SK-N-SH (cell line): ENCODE measurements at regions not wholly inside any gene's neighbourhood (a gene's known extent, or its start where the extent isn't known, plus 50 kb on each side); places are given as distances from the start of the nearest gene placed in this dataset.

Experiments
- CTCF ChIP-seq: fragments of 200-600 bp; sonication (generic); IDR thresholded peaks from 2 replicates; pipeline ENCODE4 v1.6.1; 2017; ENCODE audit warnings: antibody characterized with exemption, mild to moderate bottlenecking, moderate library complexity
- EP300 ChIP-seq, 2 experiments: IDR thresholded peaks; 2 replicates each; pipeline versions ENCODE4 v1.4.0 to v1.6.1; 2012; ENCODE audit warnings: borderline replicate concordance in 1 of 2, low read depth in 1 of 2, low read length in 1 of 2
- EZH2phosphoT487 ChIP-seq: fragments of 200-600 bp; sonication (generic); IDR thresholded peaks from 2 replicates; pipeline ENCODE4 v1.6.1; 2017; ENCODE audit warnings: low read depth, mixed run types, mild to moderate bottlenecking, antibody characterized with exemption, moderate library complexity, borderline replicate concordance
- FOXJ3 ChIP-seq: sonication (generic); formaldehyde crosslinking; IDR thresholded peaks from 2 replicates; pipeline ENCODE4 v1.5.1; 2020; ENCODE audit warnings: mild to moderate bottlenecking, missing genetic modification reagents
- FOXM1 ChIP-seq: IDR thresholded peaks from 2 replicates; pipeline ENCODE4 v1.4.0; 2012; ENCODE audit warnings: low read depth, mild to moderate bottlenecking
- GABPA ChIP-seq: IDR thresholded peaks from 2 replicates; pipeline ENCODE4 v1.4.0; 2012; ENCODE audit warnings: low read depth, mild to moderate bottlenecking
- IRF3 ChIP-seq: fragments of 150-350 bp; IDR thresholded peaks from 2 replicates; pipeline ENCODE4 v1.6.1; 2016; ENCODE audit warnings: mild to moderate bottlenecking, low read depth, low read length
- JUND ChIP-seq: IDR thresholded peaks from 2 replicates; pipeline ENCODE4 v1.4.0; 2012
- MAX ChIP-seq: IDR thresholded peaks from 2 replicates; pipeline ENCODE4 v1.4.0; 2012; ENCODE audit warnings: low read depth
- MXI1 ChIP-seq: IDR thresholded peaks from 2 replicates; pipeline ENCODE4 v1.6.1; 2012; ENCODE audit warnings: mild to moderate bottlenecking, low read depth, low read length, improper control_type of control experiment
- NRF1 ChIP-seq: IDR thresholded peaks from 2 replicates; pipeline ENCODE4 v1.6.1; 2012; ENCODE audit warnings: low read depth, mild to moderate bottlenecking, low read length
- POLR2AphosphoS5 ChIP-seq: IDR thresholded peaks from 2 replicates; pipeline ENCODE4 v1.6.1; 2012; ENCODE audit warnings: low read depth, low read length
- RAD21 ChIP-seq: IDR thresholded peaks from 2 replicates; pipeline ENCODE4 v1.6.1; 2012; ENCODE audit warnings: mild to moderate bottlenecking, low read length
- RXRA ChIP-seq: IDR thresholded peaks from 2 replicates; pipeline ENCODE4 v1.4.0; 2012; ENCODE audit warnings: low read depth, mild to moderate bottlenecking, borderline replicate concordance
- SMC3 ChIP-seq: IDR thresholded peaks from 2 replicates; pipeline ENCODE4 v1.6.1; 2012; ENCODE audit warnings: low read depth, low read length, improper control_type of control experiment
- TAF1 ChIP-seq: IDR thresholded peaks from 2 replicates; pipeline ENCODE4 v1.6.1; 2012; ENCODE audit warnings: low read depth, mild to moderate bottlenecking, low read length, moderate library complexity, borderline replicate concordance
- TEAD4 ChIP-seq: IDR thresholded peaks from 2 replicates; pipeline ENCODE4 v1.4.0; 2012; ENCODE audit warnings: mild to moderate bottlenecking, borderline replicate concordance; ENCODE audit not compliant: insufficient read depth
- USF1 ChIP-seq: IDR thresholded peaks from 2 replicates; pipeline ENCODE4 v1.4.0; 2012; ENCODE audit warnings: low read depth, borderline replicate concordance
- YY1 ChIP-seq: IDR thresholded peaks from 2 replicates; pipeline ENCODE4 v1.4.0; 2012; ENCODE audit warnings: low read depth, mild to moderate bottlenecking
- ZBTB33 ChIP-seq: IDR thresholded peaks from 2 replicates; pipeline ENCODE4 v1.4.0; 2012; ENCODE audit warnings: low read depth, borderline replicate concordance

- TF ChIP-seq ZBTB33 = no peak
- 0 out of 2 replicates have a peak, but pooled peaks have one; percentile 10 for TF ChIP-seq RXRA
- TF ChIP-seq NRF1 = no peak
- TF ChIP-seq USF1 = no peak
- TF ChIP-seq TAF1 = no peak
- no peak for TF ChIP-seq MXI1
- peak; percentile 16 to 76; a peak in 1 of 4 replicates for TF ChIP-seq EP300 (IDR thresholded peaks at IDR 0.05; ENCODE audit: borderline replicate concordance in 1 of 2, low read depth in 1 of 2, low read length in 1 of 2)
- TF ChIP-seq FOXM1 = no peak
- TF ChIP-seq SMC3 = peak; percentile 11; the same call in 1 of the 2 replicates
- TF ChIP-seq MAX = peak; percentile 18; the same call in 1 of the 2 replicates
- TF ChIP-seq POLR2AphosphoS5 = peak; percentile 50; the same call in 1 of the 2 replicates
- no peak for TF ChIP-seq CTCF
- no peak for TF ChIP-seq FOXJ3 (CRISPR knock-in tag)
- no peak for TF ChIP-seq EZH2phosphoT487
- TF ChIP-seq GABPA = no peak
- peak; percentile 38 for TF ChIP-seq JUND
- TF ChIP-seq TEAD4 = peak; percentile 29; the same call in 1 of the 2 replicates
- no peak for TF ChIP-seq RAD21
- TF ChIP-seq IRF3 = no peak
- no peak for TF ChIP-seq YY1
Observed at GRCh38 chr16:64459821-64460220, 662.0 kb downstream of the CDH11 start (continued).
